VCaP (cell line): ENCODE measurements at regions not wholly inside any gene's neighbourhood (a gene's known extent, or its start where the extent isn't known, plus 50 kb on each side); places are given as distances from the start of the nearest gene placed in this dataset.

Source experiments
- H3K27ac ChIP-seq: fragments of 450-650 bp; 2 replicates; pipeline ENCODE4 v1.5.1; 2017
- CTCF ChIP-seq: fragments of 450-650 bp; conservative IDR thresholded peaks from 2 replicates; pipeline ENCODE4 v1.5.1; 2017; ENCODE audit warnings: mild to moderate bottlenecking, moderate library complexity

GRCh38 chr15:38623744-38624143 lies 59.1 kb upstream of the RASGRP1 start:
- H3K27ac ChIP-seq: no peak overlapping the region
- TF ChIP-seq CTCF: no peak

- TF ChIP-seq CTCF: no peak
- H3K27ac ChIP-seq: no peak overlapping the region
These were observed 59.9 kb upstream of the RASGRP1 start for GRCh38 chr15:38624244-38625205.

- no peak for TF ChIP-seq CTCF
- no peak overlapping the region for H3K27ac ChIP-seq
These were observed 61.3 kb upstream of the RASGRP1 start for GRCh38 chr15:38625886-38626285.

DNA sequence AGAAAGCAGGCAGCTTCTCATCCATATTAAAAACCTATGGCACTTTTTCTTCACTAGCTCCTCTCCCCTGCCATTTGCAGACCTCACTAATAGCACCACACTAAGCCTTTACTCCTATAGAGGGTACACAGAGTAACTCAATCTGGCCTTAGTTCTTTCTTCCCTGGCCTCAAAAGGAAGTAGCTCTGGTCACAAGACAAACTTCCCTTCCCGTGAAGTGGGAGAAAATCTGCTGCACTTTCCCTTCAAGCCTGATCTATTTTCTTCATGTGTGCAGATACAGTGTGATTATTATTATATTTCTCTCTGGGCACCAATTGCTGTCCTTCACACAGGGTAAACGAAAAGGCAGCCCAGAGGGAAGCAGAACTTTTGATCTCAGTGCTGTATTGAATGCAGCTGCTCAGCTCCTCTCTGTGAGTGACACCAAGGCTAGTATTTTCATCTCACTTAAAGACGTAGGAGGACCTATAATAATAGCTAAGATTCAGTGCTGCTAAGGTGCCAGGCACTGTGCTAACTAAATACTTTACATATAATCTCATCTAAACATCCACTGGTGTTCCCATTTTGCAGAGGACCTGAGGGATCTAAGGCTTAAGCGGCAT lies 61.9 kb upstream of the RASGRP1 start:
- no peak overlapping the region for H3K27ac ChIP-seq
- no peak for TF ChIP-seq CTCF

- TF ChIP-seq CTCF: no peak; the same call in 1 of the 2 replicates
- H3K27ac ChIP-seq: no peak overlapping the region
These were observed 63.2 kb upstream of the RASGRP1 start for GRCh38 chr15:38627689-38628277.

GRCh38 chr15:38631119-38632075 lies 66.8 kb upstream of the RASGRP1 start:
- H3K27ac ChIP-seq: no peak overlapping the region
- no peak for TF ChIP-seq CTCF
